ENCODE measurements at regions not wholly inside any gene's neighbourhood (a gene's known extent, or its start where the extent isn't known, plus 50 kb on each side); places are given as distances from the start of the nearest gene placed in this dataset.

DNA sequence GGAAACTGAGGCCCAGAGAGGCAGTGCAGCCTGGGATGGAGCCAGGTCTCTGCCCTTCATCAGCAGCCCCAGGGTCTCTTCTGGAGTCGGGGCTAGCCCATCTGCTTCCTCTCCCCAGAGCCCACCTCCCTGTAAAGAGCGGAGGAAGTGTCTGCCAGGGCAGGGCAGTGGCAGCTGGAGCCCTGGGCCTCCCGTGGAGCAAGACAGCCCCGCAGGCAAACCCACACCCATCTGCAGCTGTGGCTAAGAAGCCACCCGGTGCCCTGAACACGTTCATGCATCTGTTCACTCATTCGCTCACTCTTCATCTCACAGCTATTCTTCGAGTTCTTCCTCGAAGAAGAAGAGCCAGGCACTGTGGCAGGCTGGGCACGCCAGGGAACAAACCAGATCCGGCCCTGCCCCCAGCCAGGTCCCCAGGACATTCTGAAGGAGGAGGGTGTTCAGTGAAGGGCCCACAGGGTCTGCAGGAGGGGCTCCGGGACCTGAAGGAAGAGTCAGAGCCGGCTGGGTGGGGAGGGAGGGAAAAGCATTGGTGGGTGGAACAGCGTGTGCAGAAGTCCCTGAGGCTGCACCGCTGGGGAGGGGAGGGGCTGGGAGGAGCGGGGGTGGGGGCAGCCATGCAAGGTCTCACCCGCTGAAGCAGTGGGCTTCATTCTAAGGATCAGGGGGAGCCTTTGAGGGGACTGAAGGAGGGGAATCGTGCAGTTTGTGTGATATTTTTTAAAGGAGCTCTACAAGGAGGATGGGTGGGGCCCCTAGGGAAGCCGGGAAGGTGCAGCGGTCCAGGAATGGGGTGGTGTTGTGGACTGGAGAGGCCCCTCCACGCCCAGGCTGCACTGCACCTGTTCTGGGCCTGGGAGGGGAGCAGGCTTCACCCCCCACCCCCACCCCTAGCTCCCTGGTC lies 99.1 kb downstream of the UNCX start:
- Mint-ChIP-seq H3K27me3 (ENCODE audit: insufficient read depth, unreplicated experiment) (no peaks in the 10 kb centered on the region), H3K36me3 (ENCODE audit: insufficient read depth, unreplicated experiment) (no peaks in the 10 kb centered on the region), H3K4me1 (ENCODE audit: insufficient read depth, unreplicated experiment) (no peaks in the 10 kb centered on the region), H3K4me3 (ENCODE audit: unreplicated experiment) (no peak overlapping the region), H3K9me3 (ENCODE audit: unreplicated experiment) (peaks cover 5% of the 10 kb centered on the region), H3K27ac (ENCODE audit: low read depth, unreplicated experiment) (no peak overlapping the region)
- CTCF ChIA-PET, result interaction anchor here (0.5 kb wide), 1 partner anchor 69 kb away, joined by 3 read pairs; no protein-coding TSS in a partner anchor
- BruUV-seq (replicated peaks), result no TSS peak
- POLR2A ChIA-PET, result no interaction called here
- TF ChIP-seq, protein P1, sequence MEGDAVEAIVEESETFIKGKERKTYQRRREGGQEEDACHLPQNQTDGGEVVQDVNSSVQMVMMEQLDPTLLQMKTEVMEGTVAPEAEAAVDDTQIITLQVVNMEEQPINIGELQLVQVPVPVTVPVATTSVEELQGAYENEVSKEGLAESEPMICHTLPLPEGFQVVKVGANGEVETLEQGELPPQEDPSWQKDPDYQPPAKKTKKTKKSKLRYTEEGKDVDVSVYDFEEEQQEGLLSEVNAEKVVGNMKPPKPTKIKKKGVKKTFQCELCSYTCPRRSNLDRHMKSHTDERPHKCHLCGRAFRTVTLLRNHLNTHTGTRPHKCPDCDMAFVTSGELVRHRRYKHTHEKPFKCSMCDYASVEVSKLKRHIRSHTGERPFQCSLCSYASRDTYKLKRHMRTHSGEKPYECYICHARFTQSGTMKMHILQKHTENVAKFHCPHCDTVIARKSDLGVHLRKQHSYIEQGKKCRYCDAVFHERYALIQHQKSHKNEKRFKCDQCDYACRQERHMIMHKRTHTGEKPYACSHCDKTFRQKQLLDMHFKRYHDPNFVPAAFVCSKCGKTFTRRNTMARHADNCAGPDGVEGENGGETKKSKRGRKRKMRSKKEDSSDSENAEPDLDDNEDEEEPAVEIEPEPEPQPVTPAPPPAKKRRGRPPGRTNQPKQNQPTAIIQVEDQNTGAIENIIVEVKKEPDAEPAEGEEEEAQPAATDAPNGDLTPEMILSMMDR (IDR thresholded peaks at IDR 0.05; ENCODE audit: unreplicated experiment), result no peak
- intact Hi-C loops (cut with micrococcal nuclease), result no loop called here
- DNase-seq (ENCODE audit: unreplicated experiment), result no peak

DNA sequence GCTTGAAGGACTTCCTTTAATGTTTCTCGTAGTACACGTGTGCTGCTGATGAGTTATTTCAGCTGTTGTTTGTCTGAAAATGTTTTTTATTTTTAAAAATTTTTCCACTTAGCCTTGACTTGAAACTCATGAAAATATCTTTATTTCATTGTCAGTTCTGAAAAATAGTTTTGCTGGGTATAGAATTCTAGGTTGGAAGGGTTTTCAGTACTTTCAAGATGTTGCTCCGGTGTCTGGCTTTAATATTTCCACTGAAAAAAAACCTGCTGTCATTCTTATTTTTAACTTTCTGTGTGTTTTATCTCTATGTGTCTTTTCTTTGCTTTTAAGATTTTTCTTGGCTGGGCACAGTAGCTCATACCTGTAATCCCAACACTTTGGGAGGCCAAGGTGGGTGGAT lies 103.8 kb downstream of the UNCX start:
- Mint-ChIP-seq H3K9me3 (ENCODE audit: unreplicated experiment) (peaks cover 18% of the 10 kb centered on the region), H3K4me1 (ENCODE audit: insufficient read depth, unreplicated experiment) (no peaks in the 10 kb centered on the region), H3K4me3 (ENCODE audit: unreplicated experiment) (no peak overlapping the region), H3K36me3 (ENCODE audit: insufficient read depth, unreplicated experiment) (peaks cover 4% of the 10 kb centered on the region), H3K27me3 (ENCODE audit: insufficient read depth, unreplicated experiment) (peaks cover 34% of the 10 kb centered on the region), H3K27ac (ENCODE audit: low read depth, unreplicated experiment) (no peak overlapping the region)
- ChIA-PET POLR2A (interaction anchor here (0.6 kb wide), 1 partner anchor 1405 kb away, joined by 3 read pairs; no protein-coding TSS in a partner anchor), CTCF (no interaction called here)
- TF ChIP-seq, protein P1 (IDR thresholded peaks at IDR 0.05; ENCODE audit: unreplicated experiment), result no peak
- intact Hi-C loops (cut with micrococcal nuclease), result no loop called here
- no TSS peak for BruUV-seq (replicated peaks)
- DNase-seq (ENCODE audit: unreplicated experiment), result no peak

DNA sequence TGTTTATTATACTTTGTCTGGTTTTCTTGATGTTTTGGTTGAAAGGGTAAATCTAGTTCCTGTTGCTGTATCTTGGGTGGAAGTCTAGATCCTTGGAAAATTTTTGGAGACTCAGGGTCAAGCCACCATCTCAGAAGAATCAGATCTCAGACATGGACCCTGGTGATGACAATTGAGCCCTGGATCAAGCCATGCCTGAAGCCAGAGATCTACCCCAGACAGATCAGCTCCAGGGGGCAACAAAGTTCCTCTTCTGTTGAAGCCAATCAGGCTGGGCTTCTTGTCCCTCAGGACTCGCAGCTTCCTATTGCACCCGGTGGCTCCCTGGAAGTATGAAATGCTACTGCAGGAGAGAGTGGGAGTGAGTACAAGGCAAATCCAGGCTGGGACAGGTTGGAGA lies 106.9 kb downstream of the UNCX start:
- no peak for DNase-seq (ENCODE audit: unreplicated experiment)
- CTCF ChIA-PET, result no interaction called here
- POLR2A ChIA-PET, result no interaction called here
- no TSS peak for BruUV-seq (replicated peaks)
- Mint-ChIP-seq H3K27me3 (ENCODE audit: insufficient read depth, unreplicated experiment) (peaks cover 34% of the 10 kb centered on the region), H3K27ac (ENCODE audit: low read depth, unreplicated experiment) (no peak overlapping the region), H3K36me3 (ENCODE audit: insufficient read depth, unreplicated experiment) (peaks cover 4% of the 10 kb centered on the region), H3K9me3 (ENCODE audit: unreplicated experiment) (peaks cover 18% of the 10 kb centered on the region), H3K4me3 (ENCODE audit: unreplicated experiment) (no peak overlapping the region), H3K4me1 (ENCODE audit: insufficient read depth, unreplicated experiment) (no peaks in the 10 kb centered on the region)
- intact Hi-C loops (cut with micrococcal nuclease), result no loop called here
- TF ChIP-seq, protein P1 (IDR thresholded peaks at IDR 0.05; ENCODE audit: unreplicated experiment), result no peak

DNA sequence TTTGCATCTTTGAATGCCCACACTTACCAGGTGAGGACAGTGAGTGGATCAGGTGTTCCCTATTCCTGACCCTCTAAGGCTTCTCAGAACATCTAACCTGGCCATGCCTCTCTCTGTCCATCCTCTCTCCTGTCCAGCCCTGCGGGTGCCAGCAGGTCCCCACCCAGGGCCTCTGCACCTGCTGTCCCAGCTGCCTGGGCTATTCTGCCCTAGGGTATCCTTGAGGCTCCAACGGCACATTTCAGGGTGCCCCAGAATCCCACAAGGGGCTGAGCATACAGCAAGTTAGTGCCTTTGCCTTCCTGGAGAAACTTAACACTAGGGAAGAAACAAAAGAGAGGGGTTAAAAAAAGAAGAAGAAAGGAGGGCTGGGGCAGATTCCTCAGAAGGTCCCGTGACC lies 107.4 kb downstream of the UNCX start:
- ChIA-PET POLR2A (no interaction called here), CTCF (no interaction called here)
- DNase-seq (ENCODE audit: unreplicated experiment), result no peak
- peaks cover 34% of the 10 kb centered on the region for H3K27me3 Mint-ChIP-seq (ENCODE audit: insufficient read depth, unreplicated experiment)
- H3K9me3 Mint-ChIP-seq (ENCODE audit: unreplicated experiment), result peaks cover 18% of the 10 kb centered on the region
- no peak overlapping the region for H3K4me3 Mint-ChIP-seq (ENCODE audit: unreplicated experiment)
- TF ChIP-seq, protein P1 (IDR thresholded peaks at IDR 0.05; ENCODE audit: unreplicated experiment), result no peak
- no peak overlapping the region for H3K27ac Mint-ChIP-seq (ENCODE audit: low read depth, unreplicated experiment)
- intact Hi-C loops (cut with micrococcal nuclease), result no loop called here
- peaks cover 4% of the 10 kb centered on the region for H3K36me3 Mint-ChIP-seq (ENCODE audit: insufficient read depth, unreplicated experiment)
- H3K4me1 Mint-ChIP-seq (ENCODE audit: insufficient read depth, unreplicated experiment), result no peaks in the 10 kb centered on the region
- BruUV-seq (replicated peaks), result no TSS peak
